Endodermal cell (in vitro differentiated cells): ENCODE measurements at regions not wholly inside any gene's neighbourhood (a gene's known extent, or its start where the extent isn't known, plus 50 kb on each side); places are given as distances from the start of the nearest gene placed in this dataset.

Experiments used
- DNase-seq: peaks from one replicate; pipeline ENCODE4 v3.0.0-alpha.2; 2017
- H3K27ac ChIP-seq: 2 replicates; pipeline ENCODE4 v1.5.1; 2013; ENCODE audit warnings: mild to moderate bottlenecking, low read depth, low read length, moderate library complexity
- H3K27me3 ChIP-seq: 2 replicates; pipeline ENCODE4 v1.6.1; 2013; ENCODE audit warnings: mild to moderate bottlenecking, low read length, moderate library complexity; ENCODE audit not compliant: insufficient read depth, control insufficient read depth, poor library complexity, severe bottlenecking
- H3K36me3 ChIP-seq: 2 replicates; pipeline ENCODE4 v1.7.0; 2013; ENCODE audit warnings: mild to moderate bottlenecking, low read length, moderate library complexity; ENCODE audit not compliant: control insufficient read depth, insufficient read depth
- H3K4me1 ChIP-seq: one replicate; pipeline ENCODE4 v1.7.0; 2013; ENCODE audit warnings: low read length; ENCODE audit not compliant: control insufficient read depth, insufficient read depth
- H3K4me3 ChIP-seq: 2 replicates; pipeline ENCODE4 v1.5.1; 2013; ENCODE audit warnings: mild to moderate bottlenecking, low read length, moderate library complexity
- H3K9ac ChIP-seq: 2 replicates; pipeline ENCODE4 v1.6.1; 2013; ENCODE audit warnings: mild to moderate bottlenecking, low read length, moderate library complexity; ENCODE audit not compliant: poor library complexity, severe bottlenecking; ENCODE audit errors: extremely low read depth
- H3K9me3 ChIP-seq: 2 replicates; pipeline ENCODE4 v1.6.1; 2013; ENCODE audit warnings: mild to moderate bottlenecking, low read length, moderate library complexity; ENCODE audit not compliant: control insufficient read depth
- H3K27ac Mint-ChIP-seq: 2 replicates; pipeline ENCODE4 v1.8.0; 2020; ENCODE audit warnings: mixed read lengths
- H3K27me3 Mint-ChIP-seq: 2 replicates; pipeline ENCODE4 v1.8.0; 2021; ENCODE audit warnings: mild to moderate bottlenecking, mixed read lengths; ENCODE audit not compliant: insufficient read depth
- H3K36me3 Mint-ChIP-seq: 2 replicates; pipeline ENCODE4 v1.8.0; 2020; ENCODE audit warnings: low read depth, mixed read lengths
- H3K4me1 Mint-ChIP-seq: 2 replicates; pipeline ENCODE4 v1.8.0; 2020; ENCODE audit warnings: mixed read lengths
- H3K4me3 Mint-ChIP-seq: 2 replicates; pipeline ENCODE4 v1.8.0; 2020; ENCODE audit warnings: mild to moderate bottlenecking, moderate library complexity, mixed read lengths
- H3K9me3 Mint-ChIP-seq: 2 replicates; pipeline ENCODE4 v1.8.0; 2020; ENCODE audit warnings: mild to moderate bottlenecking, mixed read lengths
- CTCF ChIP-seq: fragments of 200-600 bp; sonication (generic); conservative IDR thresholded peaks from 2 replicates; pipeline ENCODE4 v1.5.0; 2021; ENCODE audit warnings: antibody characterized with exemption, mild to moderate bottlenecking
- WGBS, 2 experiments: methylation state at CpG; one replicate each; pipeline versions ENCODE4 v1.1.5 to v1.1.7; 2013; ENCODE audit warnings: missing lambda C conversion rate in 2 of 2, mixed read lengths in 1 of 2; ENCODE audit not compliant: insufficient coverage in 1 of 2, insufficient read length in 1 of 2; 5-methylcytosine and 5-hydroxymethylcytosine counted together

GRCh38 chr2:82985572-82986197 is 1473.4 kb downstream of the SUCLG1 start:
- H3K9me3 Mint-ChIP-seq: peaks cover 14% of the 10 kb centered on the region

GRCh38 chr2:82968358-82968757 is 1490.7 kb downstream of the SUCLG1 start:
- Histone ChIP-seq H3K27ac (no peak overlapping the region), H3K27me3 (no peaks in the 10 kb centered on the region), H3K4me1 (no peaks in the 10 kb centered on the region), H3K4me3 (no peak overlapping the region), H3K9ac (no peak overlapping the region), H3K36me3 (no peaks in the 10 kb centered on the region), H3K9me3 (no peaks in the 10 kb centered on the region)
- no peak for TF ChIP-seq CTCF
- DNase-seq: no peak
- no peaks in the 10 kb centered on the region for H3K27me3 Mint-ChIP-seq
- H3K36me3 Mint-ChIP-seq: no peaks in the 10 kb centered on the region
- peaks cover 7% of the 10 kb centered on the region for H3K9me3 Mint-ChIP-seq
- no peak overlapping the region for H3K27ac Mint-ChIP-seq
- H3K4me3 Mint-ChIP-seq: no peak overlapping the region
- peaks cover 1% of the 10 kb centered on the region for H3K4me1 Mint-ChIP-seq

More at GRCh38 chr2:82985572-82986197, 1473.4 kb downstream of the SUCLG1 start:
- no peak for DNase-seq
- H3K9me3 ChIP-seq: peaks cover 10% of the 10 kb centered on the region
- Mint-ChIP-seq H3K36me3 (no peaks in the 10 kb centered on the region), H3K27me3 (no peaks in the 10 kb centered on the region), H3K27ac (no peak overlapping the region), H3K4me3 (no peak overlapping the region), H3K4me1 (no peaks in the 10 kb centered on the region)
- H3K4me1 ChIP-seq: no peaks in the 10 kb centered on the region
- H3K4me3 ChIP-seq: no peak overlapping the region
- H3K27me3 ChIP-seq: no peaks in the 10 kb centered on the region
- no peak for TF ChIP-seq CTCF
- H3K27ac ChIP-seq: no peak overlapping the region
- 85 to 94% methylated on average over 5 to 18 of the region's 18 CpGs for WGBS, 2 experiments
- H3K9ac ChIP-seq: no peak overlapping the region
- H3K36me3 ChIP-seq: no peaks in the 10 kb centered on the region

- no peak for TF ChIP-seq CTCF
- Histone ChIP-seq H3K27ac (no peak overlapping the region), H3K4me1 (no peaks in the 10 kb centered on the region), H3K36me3 (no peaks in the 10 kb centered on the region), H3K9me3 (no peaks in the 10 kb centered on the region), H3K4me3 (no peak overlapping the region), H3K27me3 (no peaks in the 10 kb centered on the region), H3K9ac (no peak overlapping the region)
- Mint-ChIP-seq H3K27ac (no peak overlapping the region), H3K9me3 (peaks cover 7% of the 10 kb centered on the region), H3K4me1 (no peaks in the 10 kb centered on the region), H3K27me3 (no peaks in the 10 kb centered on the region), H3K36me3 (no peaks in the 10 kb centered on the region), H3K4me3 (no peak overlapping the region)
- no peak for DNase-seq
- 91% methylated on average over 4 of the region's 4 CpGs; no CpG with 5 or more reads in 1 of the 2 experiments for WGBS, 2 experiments
These were observed 1494.7 kb downstream of the SUCLG1 start for GRCh38 chr2:82964341-82964740.
